ENCODE measurements at regions not wholly inside any gene's neighbourhood (a gene's known extent, or its start where the extent isn't known, plus 50 kb on each side); places are given as distances from the start of the nearest gene placed in this dataset.

DNA sequence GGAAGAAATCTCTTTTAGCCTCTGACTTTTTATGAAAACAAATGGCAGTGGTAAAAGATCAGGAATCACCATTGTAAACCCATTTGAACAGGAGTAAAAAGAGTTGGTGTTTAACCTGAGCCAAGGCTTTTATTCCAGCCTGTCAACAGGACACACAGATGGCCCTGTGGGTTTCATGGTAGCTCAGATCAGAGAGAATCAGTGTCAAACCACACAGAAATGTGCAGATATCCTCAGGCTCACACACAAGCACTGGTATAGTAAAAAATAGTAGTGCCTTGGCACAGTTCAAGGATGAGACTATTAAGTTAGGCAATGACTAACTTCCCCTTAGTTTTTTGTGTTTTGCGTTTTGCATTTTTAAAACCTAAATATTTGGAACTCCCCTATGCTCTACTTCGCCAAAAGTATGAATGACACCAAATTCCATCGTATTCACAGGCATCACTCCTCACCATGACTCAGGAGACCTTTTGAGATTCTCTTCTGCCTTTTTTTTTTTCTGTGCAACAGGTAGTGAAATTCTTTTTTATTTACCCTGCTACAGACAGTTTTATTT lies 1200.0 kb downstream of the CDH11 start:
- H3K9me3 ChIP-seq = no peaks in the 10 kb centered on the region
- H3K27ac ChIP-seq = no peak overlapping the region
- no peak overlapping the region for H3K4me3 ChIP-seq
- in situ Hi-C loops (cut with MboI; ENCODE audit: low pct_ligation_motif_present in 1 of 4, low pct_unique_long_range_greater_than_20kb in 1 of 4, low sequenced_read_pairs in 3 of 4) (loop anchor here in 1 of 4 donors (25.0 kb wide), 1 partner anchor 110 kb away; no protein-coding TSS in a partner anchor), intact Hi-C loops (cut with DNase I; ENCODE audit: low total_unique reads) (no loop called here)
- TF ChIP-seq, protein P1, sequence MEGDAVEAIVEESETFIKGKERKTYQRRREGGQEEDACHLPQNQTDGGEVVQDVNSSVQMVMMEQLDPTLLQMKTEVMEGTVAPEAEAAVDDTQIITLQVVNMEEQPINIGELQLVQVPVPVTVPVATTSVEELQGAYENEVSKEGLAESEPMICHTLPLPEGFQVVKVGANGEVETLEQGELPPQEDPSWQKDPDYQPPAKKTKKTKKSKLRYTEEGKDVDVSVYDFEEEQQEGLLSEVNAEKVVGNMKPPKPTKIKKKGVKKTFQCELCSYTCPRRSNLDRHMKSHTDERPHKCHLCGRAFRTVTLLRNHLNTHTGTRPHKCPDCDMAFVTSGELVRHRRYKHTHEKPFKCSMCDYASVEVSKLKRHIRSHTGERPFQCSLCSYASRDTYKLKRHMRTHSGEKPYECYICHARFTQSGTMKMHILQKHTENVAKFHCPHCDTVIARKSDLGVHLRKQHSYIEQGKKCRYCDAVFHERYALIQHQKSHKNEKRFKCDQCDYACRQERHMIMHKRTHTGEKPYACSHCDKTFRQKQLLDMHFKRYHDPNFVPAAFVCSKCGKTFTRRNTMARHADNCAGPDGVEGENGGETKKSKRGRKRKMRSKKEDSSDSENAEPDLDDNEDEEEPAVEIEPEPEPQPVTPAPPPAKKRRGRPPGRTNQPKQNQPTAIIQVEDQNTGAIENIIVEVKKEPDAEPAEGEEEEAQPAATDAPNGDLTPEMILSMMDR (IDR thresholded peaks at IDR 0.05) = no peak
- no peak for TF ChIP-seq POLR2AphosphoS5 (IDR thresholded peaks at IDR 0.05)
- no peak for TF ChIP-seq POLR2A (IDR thresholded peaks at IDR 0.05)
- no peak for DNase-seq
- H3K4me1 ChIP-seq = no peaks in the 10 kb centered on the region
- 61 to 77% methylated on average over 3 of the region's 3 CpGs for WGBS, 2 donors (ENCODE audit: low coverage in 1 of 2)
- H3K27me3 ChIP-seq = no peaks in the 10 kb centered on the region
- no peaks in the 10 kb centered on the region for H3K36me3 ChIP-seq

DNA sequence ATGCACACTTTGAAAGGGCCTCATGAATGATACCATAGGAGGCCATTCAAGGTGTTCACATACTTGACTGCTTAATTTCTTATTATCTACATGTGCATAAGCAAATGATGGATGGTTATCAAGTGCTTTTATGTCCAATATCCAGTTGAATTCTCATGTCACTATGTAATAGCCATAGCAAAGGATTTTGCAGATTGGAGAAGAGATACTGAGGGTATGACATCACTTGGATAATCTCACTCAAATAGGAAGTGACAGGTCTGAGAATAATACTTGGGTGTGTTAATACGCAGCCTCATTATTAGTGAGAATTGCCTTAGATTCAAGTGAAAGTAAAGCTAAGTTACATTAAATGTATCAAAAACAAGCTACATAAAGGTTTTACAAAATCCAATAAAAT lies 1208.6 kb downstream of the CDH11 start:
- H3K27me3 ChIP-seq = no peaks in the 10 kb centered on the region
- TF ChIP-seq POLR2A (IDR thresholded peaks at IDR 0.05) (no peak), EP300 (IDR thresholded peaks at IDR 0.05; ENCODE audit: low read depth) (no peak), POLR2AphosphoS5 (IDR thresholded peaks at IDR 0.05) (no peak)
- TF ChIP-seq, protein P1 (IDR thresholded peaks at IDR 0.05) = no peak
- no peak overlapping the region for H3K27ac ChIP-seq
- H3K36me3 ChIP-seq = no peaks in the 10 kb centered on the region
- intact Hi-C loops (cut with DNase I; ENCODE audit: low total_unique reads) = no loop called here
- H3K9me3 ChIP-seq = no peaks in the 10 kb centered on the region
- H3K4me3 ChIP-seq = no peak overlapping the region
- no peak for DNase-seq
- in situ Hi-C loops (cut with MboI; ENCODE audit: low pct_ligation_motif_present in 1 of 4, low pct_unique_long_range_greater_than_20kb in 1 of 4, low sequenced_read_pairs in 3 of 4) = loop anchor here in 1 of 4 donors (25.0 kb wide), 1 partner anchor 101 kb away; no protein-coding TSS in a partner anchor
- no peaks in the 10 kb centered on the region for H3K4me1 ChIP-seq
- WGBS, 2 donors (ENCODE audit: low coverage in 1 of 2) = 83 to 93% methylated on average over 1 of the region's 1 CpG

GRCh38 chr16:63907251-63907650 lies 1214.6 kb downstream of the CDH11 start:
- intact Hi-C loops (cut with DNase I; ENCODE audit: low total_unique reads) (no loop called here), in situ Hi-C loops (cut with MboI; ENCODE audit: low pct_ligation_motif_present in 1 of 4, low pct_unique_long_range_greater_than_20kb in 1 of 4, low sequenced_read_pairs in 3 of 4) (loop anchor here in 1 of 4 donors (25.0 kb wide), 1 partner anchor 95 kb away; no protein-coding TSS in a partner anchor)
- H3K36me3 ChIP-seq = no peaks in the 10 kb centered on the region
- TF ChIP-seq EP300 (IDR thresholded peaks at IDR 0.05; ENCODE audit: low read depth) (no peak), POLR2A (IDR thresholded peaks at IDR 0.05) (no peak), POLR2AphosphoS5 (IDR thresholded peaks at IDR 0.05) (no peak)
- TF ChIP-seq, protein P1 (IDR thresholded peaks at IDR 0.05) = no peak
- H3K4me1 ChIP-seq = no peaks in the 10 kb centered on the region
- DNase-seq = no peak
- WGBS, 2 donors (ENCODE audit: low coverage in 1 of 2) = 72 to 93% methylated on average over 2 of the region's 2 CpGs
- H3K9me3 ChIP-seq = no peaks in the 10 kb centered on the region
- no peak overlapping the region for H3K4me3 ChIP-seq
- no peaks in the 10 kb centered on the region for H3K27me3 ChIP-seq
- no peak overlapping the region for H3K27ac ChIP-seq

GRCh38 chr16:63904930-63905329 lies 1216.9 kb downstream of the CDH11 start:
- Histone ChIP-seq H3K27me3 (no peaks in the 10 kb centered on the region), H3K9me3 (no peaks in the 10 kb centered on the region), H3K36me3 (no peaks in the 10 kb centered on the region), H3K4me3 (no peak overlapping the region), H3K4me1 (no peaks in the 10 kb centered on the region), H3K27ac (no peak overlapping the region)
- WGBS, 2 donors (ENCODE audit: low coverage in 1 of 2) = 75% methylated on average over 2 of the region's 2 CpGs; no CpG with 5 or more reads in 1 of the 2 donors
- no peak for DNase-seq
- TF ChIP-seq, protein P1 (IDR thresholded peaks at IDR 0.05) = no peak
- TF ChIP-seq POLR2AphosphoS5 (IDR thresholded peaks at IDR 0.05) = no peak
- no peak for TF ChIP-seq EP300 (IDR thresholded peaks at IDR 0.05; ENCODE audit: low read depth)
- no peak for TF ChIP-seq POLR2A (IDR thresholded peaks at IDR 0.05)
- intact Hi-C loops (cut with DNase I; ENCODE audit: low total_unique reads) (no loop called here), in situ Hi-C loops (cut with MboI; ENCODE audit: low pct_ligation_motif_present in 1 of 4, low pct_unique_long_range_greater_than_20kb in 1 of 4, low sequenced_read_pairs in 3 of 4) (loop anchor here in 1 of 4 donors (25.0 kb wide), 1 partner anchor 93 kb away; no protein-coding TSS in a partner anchor)

All from transverse colon (tissue), 4 donors.